CD1c-positive myeloid dendritic cell (primary cell): ENCODE measurements at regions not wholly inside any gene's neighbourhood (a gene's known extent, or its start where the extent isn't known, plus 50 kb on each side); places are given as distances from the start of the nearest gene placed in this dataset.
"Not testable (repeated sequence)": the region's sequence is repeated elsewhere in the genome, so short reads cannot be mapped to it uniquely, and the experiment has no call there.

Experiments
- DNase-seq: peaks from one replicate; pipeline ENCODE4 v3.0.0-alpha.2; 2016; ENCODE audit errors: extremely low spot score

GRCh38 chr16:13708347-13709120 lies 211.4 kb upstream of the ERCC4 start:
- no peak for DNase-seq

GRCh38 chr16:13718748-13719147 lies 201.2 kb upstream of the ERCC4 start:
- no peak for DNase-seq

DNA sequence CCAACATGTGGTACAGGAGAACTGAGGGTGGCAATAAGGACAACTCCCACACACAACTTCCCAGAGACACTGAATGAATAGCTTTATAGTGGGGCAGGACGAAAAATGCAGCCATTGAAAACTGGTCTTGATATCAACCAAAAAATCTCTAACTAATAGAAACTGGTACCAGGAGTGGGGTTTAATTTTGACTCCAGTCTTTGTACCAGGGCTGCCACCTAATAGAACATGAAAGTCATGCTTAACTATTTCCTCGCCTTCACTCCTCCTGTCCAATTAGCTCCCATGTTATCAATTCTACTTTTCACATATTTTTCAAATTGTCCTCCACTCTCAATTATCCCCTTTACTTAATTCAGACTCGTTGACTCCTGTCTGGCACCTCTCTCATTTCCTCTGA lies 192.0 kb upstream of the ERCC4 start:
- no peak for DNase-seq

GRCh38 chr16:13733561-13733960 lies 186.4 kb upstream of the ERCC4 start:
- DNase-seq = no peak

DNA sequence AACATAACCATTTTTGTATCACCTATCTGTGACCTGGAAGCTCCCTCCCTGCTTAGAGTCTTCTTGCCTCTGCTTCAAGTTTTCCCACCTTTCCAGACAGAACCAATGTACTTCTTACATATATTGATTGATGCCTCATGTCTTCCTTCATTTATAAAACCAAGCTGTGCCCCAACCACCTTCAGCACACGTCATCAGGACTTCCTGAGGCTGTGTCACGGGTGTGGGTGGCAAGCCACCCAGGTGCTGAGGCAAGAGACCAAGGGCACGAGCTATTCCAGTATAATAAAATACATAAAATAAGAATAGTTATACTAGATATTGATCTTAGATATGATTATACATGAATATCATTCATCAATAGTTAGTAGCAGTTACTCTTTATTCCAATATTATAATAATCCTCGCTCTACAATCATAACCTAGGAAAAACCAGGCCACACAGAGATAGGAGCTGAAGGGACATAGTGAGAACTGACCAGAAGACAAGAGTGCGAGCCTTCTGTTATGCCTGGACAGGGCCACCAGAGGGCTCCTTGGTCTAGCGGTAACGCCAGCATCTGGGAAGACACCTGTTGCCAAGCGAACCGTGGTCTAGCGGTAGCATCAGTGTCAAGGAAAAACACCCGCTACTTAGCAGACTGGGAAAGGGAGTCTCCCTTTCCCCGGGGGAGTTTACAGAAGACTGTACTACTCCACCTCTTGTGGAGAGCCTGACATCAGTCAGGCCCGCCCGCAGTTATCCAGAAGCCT lies 180.2 kb upstream of the ERCC4 start:
- not testable (repeated sequence) for DNase-seq

DNA sequence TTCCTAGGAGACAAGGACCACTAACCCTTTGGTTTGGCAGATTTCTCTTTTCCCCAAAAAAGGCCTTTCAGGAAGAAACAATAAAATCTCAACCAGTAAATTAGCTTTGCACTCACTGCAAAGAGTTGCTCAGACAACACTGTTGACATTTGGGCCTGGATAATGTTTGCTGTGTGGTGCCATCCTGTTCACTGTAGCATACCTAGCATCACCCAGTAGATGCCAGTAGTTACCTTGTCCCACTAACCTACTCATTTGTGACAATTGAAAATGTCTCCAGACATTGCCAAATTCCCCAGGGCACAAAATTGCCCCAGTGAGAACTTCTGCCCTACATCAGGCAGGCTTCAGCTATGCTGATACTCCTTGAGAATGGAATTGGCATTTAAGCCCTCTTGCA lies 177.0 kb upstream of the ERCC4 start:
- no peak for DNase-seq

- no peak for DNase-seq
Measured at GRCh38 chr16:13743571-13743970, 176.4 kb upstream of the ERCC4 start.

- no peak for DNase-seq
Measured at GRCh38 chr16:13756411-13757140, 163.4 kb upstream of the ERCC4 start.

- DNase-seq = no peak
Measured at GRCh38 chr16:13766334-13766733, 153.6 kb upstream of the ERCC4 start.

DNA sequence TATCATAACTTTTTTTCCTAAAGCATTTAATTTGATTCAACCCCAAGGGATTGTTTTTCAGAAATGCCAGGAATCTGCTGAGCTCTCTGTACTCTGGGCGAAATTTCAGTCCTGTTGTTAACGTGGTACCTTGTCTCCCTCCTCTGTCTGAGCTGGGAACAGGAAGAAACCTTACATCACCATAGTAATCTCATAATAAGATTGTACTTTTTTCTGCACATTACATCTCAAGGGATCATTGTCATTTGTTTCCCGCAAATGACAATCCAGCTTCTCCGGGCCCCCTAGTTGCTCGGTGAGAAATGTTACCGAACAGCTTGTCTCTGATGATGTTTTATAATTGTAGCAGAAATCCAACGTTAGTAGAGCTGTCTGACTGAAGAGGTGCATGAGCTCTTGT lies 152.7 kb upstream of the ERCC4 start:
- no peak for DNase-seq

DNA sequence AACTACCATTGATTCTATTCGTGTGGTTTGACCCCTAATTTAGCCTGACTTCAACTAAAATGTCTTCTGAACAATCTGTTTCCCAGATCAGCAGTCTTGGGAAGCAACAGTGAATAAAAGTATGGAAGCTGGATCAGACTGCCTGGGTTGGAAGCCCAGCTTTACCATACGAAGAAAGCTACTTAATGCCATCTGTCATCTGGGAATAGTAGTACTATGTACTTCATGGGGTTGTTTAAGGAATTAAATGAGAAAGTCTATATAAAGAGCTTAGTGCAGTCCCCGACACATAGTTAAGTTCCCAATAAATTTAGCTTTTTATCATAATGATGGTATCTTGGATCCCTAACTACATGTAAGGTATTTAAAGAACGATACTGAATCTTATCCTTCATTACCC lies 151.5 kb upstream of the ERCC4 start:
- no peak for DNase-seq

DNA sequence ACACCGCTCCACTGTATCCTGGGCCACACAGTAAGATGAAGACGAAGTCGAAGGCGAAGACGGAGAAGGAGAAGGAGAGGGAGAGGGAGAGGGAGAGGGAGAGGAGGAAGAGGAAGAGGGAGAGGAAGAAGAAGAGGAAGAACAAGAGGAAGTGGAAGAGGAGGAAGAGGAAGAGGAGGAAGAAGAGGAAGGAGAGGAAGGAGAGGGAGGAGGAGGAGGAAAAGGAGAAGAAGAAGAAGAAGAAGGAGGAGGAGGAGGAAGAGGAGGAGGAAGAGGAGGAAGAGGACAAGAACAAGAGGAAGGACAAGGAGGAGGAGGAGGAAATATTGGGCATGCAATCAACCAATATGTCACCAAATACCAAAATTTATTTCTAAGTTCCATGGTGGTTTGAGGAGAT lies 149.5 kb upstream of the ERCC4 start:
- no peak for DNase-seq

GRCh38 chr16:13772782-13773181 lies 147.2 kb upstream of the ERCC4 start:
- DNase-seq = no peak

- no peak for DNase-seq
Measured at GRCh38 chr16:13779676-13780075, 140.3 kb upstream of the ERCC4 start.

DNA sequence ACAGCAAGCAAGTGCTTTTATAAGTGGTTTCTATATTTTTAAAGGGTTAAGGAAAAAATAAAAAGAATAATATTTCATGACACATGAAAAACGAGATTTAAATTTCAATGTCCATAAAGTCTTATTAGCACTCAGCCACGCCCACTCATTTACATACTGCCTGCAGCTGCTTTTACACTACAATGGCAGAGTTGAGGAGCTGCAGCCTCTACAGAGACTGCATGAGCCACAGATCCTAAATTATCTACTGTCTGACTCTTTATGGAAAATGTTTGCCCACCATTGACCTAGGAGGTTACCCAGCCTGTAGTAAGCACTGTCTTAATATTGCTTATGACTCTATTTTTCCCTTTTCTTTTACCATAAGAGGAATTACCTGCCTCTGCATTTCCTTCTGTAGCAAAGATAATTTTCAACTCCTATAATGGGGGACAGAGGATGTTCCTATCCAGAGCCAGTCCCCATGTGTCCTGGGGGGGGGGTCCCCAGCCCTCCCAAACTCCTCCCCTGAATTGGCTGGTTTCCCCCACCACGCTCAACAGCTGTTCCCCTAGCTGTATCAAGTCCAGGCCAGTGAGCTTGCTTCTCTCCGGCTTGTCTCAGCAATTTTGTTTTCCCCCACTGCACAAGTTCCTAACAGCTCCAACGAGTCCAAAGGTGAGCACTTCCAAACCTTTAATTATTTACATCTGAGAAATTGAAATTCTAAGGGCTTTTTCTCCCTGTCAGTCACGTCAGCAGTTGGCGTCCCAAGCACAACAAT lies 139.4 kb upstream of the ERCC4 start:
- no peak for DNase-seq

- DNase-seq = no peak
Measured at GRCh38 chr16:13781169-13781564, 138.8 kb upstream of the ERCC4 start.

GRCh38 chr16:13781575-13782338 lies 138.2 kb upstream of the ERCC4 start:
- DNase-seq = no peak

GRCh38 chr16:13791095-13791494 lies 128.9 kb upstream of the ERCC4 start:
- DNase-seq = no peak

DNA sequence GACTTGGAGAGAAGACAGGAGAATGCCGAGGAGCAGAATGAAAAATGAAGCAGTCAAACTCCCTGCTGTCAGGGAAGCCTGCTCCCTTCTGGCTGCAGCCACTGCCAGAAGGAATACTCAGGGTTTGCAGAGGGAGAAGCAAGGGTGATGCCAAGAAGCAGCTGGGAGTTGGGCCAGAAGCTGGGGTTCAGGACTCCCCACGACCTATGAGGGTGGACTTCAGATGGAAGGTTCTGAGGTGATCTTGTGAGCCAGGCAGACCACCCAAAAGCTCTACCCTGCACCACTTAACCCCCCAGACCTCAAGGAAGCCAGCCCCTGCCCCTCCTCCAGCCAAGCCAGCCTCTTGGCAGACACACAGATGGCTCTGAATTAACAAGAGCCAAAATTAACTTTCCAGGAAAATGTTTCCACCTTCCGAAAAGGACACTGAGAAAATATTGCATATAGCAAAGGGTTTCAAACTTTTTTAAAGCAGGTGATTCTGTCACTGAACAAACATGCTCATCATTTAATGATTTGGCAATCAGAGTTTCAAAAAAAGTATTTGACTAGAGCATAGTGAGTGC lies 126.0 kb upstream of the ERCC4 start:
- no peak for DNase-seq

DNA sequence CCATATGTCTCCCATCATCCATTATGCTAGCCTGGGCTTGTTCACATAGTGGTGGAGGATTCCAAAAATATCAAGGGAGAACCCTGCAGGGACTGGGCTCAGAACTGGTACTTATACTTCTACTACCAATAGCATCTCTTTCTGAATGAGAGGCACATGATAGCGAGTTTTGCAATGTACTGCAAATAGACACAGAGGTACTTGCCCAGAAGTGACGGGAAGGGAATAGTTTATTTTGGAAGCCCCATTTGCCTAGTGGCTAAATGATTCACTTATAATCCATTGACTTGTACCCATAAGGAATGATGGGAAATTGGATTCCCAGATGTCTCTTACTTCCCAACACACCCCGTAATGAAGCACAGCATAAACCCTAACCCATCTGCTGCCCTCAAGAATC lies 124.8 kb upstream of the ERCC4 start:
- no peak for DNase-seq

DNA sequence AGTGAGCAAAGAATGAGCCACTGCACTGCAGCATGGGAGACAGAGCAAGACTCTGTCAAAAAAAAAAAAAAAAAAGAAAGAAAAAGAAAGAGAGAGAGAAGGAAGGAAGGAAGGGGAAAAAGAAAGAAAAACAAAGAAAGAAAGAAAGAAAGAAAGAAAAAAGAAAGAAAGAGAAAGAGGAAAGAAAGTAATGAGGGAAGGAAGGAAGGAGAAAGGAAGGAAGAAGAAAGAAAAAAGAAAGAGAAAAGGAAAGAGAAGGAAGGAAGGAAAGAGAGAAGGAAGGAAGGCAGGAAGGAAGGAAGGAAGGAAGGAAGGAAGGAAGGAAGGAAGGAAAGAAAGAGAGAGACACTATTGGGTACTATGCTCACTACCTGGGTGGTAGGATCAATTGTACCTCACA lies 122.2 kb upstream of the ERCC4 start:
- no peak for DNase-seq
